ENCODE measurements at regions not wholly inside any gene's neighbourhood (a gene's known extent, or its start where the extent isn't known, plus 50 kb on each side); places are given as distances from the start of the nearest gene placed in this dataset.

GRCh38 chr4:3343358-3343757, 50.5 kb downstream of the RGS12 start:
- DNase-seq (ENCODE audit: low read depth): no peak
- TF ChIP-seq CTCF (IDR thresholded peaks at IDR 0.05; ENCODE audit: low read depth, low read length, missing control alignments): no peak
- no peak overlapping the region for H3K4me3 ChIP-seq (ENCODE audit: low read depth, low read length)
- in situ Hi-C loops (cut with HindIII; ENCODE audit: low sequenced_read_pairs): no loop called here

- DNase-seq (ENCODE audit: low read depth): no peak
- no peak for TF ChIP-seq CTCF (IDR thresholded peaks at IDR 0.05; ENCODE audit: low read depth, low read length, missing control alignments)
- in situ Hi-C loops (cut with HindIII; ENCODE audit: low sequenced_read_pairs): no loop called here
- no peak overlapping the region for H3K4me3 ChIP-seq (ENCODE audit: low read depth, low read length)
These were observed 51.3 kb downstream of the RGS12 start for GRCh38 chr4:3344104-3344503.

- no peak for TF ChIP-seq CTCF (IDR thresholded peaks at IDR 0.05; ENCODE audit: low read depth, low read length, missing control alignments)
- no peak overlapping the region for H3K4me3 ChIP-seq (ENCODE audit: low read depth, low read length)
- DNase-seq (ENCODE audit: low read depth): no peak
- in situ Hi-C loops (cut with HindIII; ENCODE audit: low sequenced_read_pairs): no loop called here
These were observed 51.8 kb downstream of the RGS12 start for GRCh38 chr4:3344596-3344995.

GRCh38 chr4:3345384-3345783, 52.6 kb downstream of the RGS12 start:
- no peak for TF ChIP-seq CTCF (IDR thresholded peaks at IDR 0.05; ENCODE audit: low read depth, low read length, missing control alignments)
- DNase-seq (ENCODE audit: low read depth): no peak
- in situ Hi-C loops (cut with HindIII; ENCODE audit: low sequenced_read_pairs): no loop called here
- H3K4me3 ChIP-seq (ENCODE audit: low read depth, low read length): no peak overlapping the region

GRCh38 chr4:3346146-3346545, 53.3 kb downstream of the RGS12 start:
- DNase-seq (ENCODE audit: low read depth): peak; percentile 60
- TF ChIP-seq CTCF (IDR thresholded peaks at IDR 0.05; ENCODE audit: low read depth, low read length, missing control alignments): peak; percentile 85
- H3K4me3 ChIP-seq (ENCODE audit: low read depth, low read length): no peak overlapping the region
- in situ Hi-C loops (cut with HindIII; ENCODE audit: low sequenced_read_pairs): no loop called here

- no peak for TF ChIP-seq CTCF (IDR thresholded peaks at IDR 0.05; ENCODE audit: low read depth, low read length, missing control alignments)
- no peak overlapping the region for H3K4me3 ChIP-seq (ENCODE audit: low read depth, low read length)
- in situ Hi-C loops (cut with HindIII; ENCODE audit: low sequenced_read_pairs): no loop called here
- no peak for DNase-seq (ENCODE audit: low read depth)
These were observed 55.0 kb downstream of the RGS12 start for GRCh38 chr4:3347871-3348270.

- DNase-seq (ENCODE audit: low read depth): no peak
- no peak overlapping the region for H3K4me3 ChIP-seq (ENCODE audit: low read depth, low read length)
- in situ Hi-C loops (cut with HindIII; ENCODE audit: low sequenced_read_pairs): no loop called here
- no peak for TF ChIP-seq CTCF (IDR thresholded peaks at IDR 0.05; ENCODE audit: low read depth, low read length, missing control alignments)
These were observed 55.8 kb downstream of the RGS12 start for GRCh38 chr4:3348621-3349020.

All from astrocyte of the cerebellum (primary cell).